Erythroblast (primary cell): ENCODE measurements at regions not wholly inside any gene's neighbourhood (a gene's known extent, or its start where the extent isn't known, plus 50 kb on each side); places are given as distances from the start of the nearest gene placed in this dataset.

Source experiments
- GATA1 ChIP-seq: IDR thresholded peaks from 2 replicates; pipeline ENCODE4 v1.6.1; 2011; ENCODE audit warnings: low read depth, mild to moderate bottlenecking, control low read depth, low read length, moderate library complexity
- POLR2A ChIP-seq: IDR thresholded peaks from 2 replicates; pipeline ENCODE4 v1.6.1; 2011; ENCODE audit warnings: mild to moderate bottlenecking, low read length

DNA sequence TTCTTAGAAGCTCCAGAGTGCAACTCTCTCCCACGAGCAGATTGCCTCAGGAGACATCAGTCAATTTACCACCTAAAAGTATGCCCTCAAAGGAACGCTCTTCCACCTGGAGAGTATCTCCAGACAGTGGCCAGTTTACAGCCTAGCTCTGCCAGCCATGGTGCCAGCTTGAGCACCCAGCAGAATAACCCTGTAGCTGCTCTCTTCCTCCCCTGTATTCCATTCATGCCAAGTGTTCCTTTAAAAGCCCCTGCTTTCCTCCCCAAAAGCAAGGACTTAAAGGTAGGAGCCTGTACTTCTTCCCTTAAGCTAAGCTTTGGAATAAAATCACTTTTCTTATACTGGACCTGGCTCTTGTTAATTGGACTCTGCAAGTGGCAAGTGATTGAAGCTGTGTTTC is 245.4 kb upstream of the TMEM132C start:
- TF ChIP-seq GATA1 (no peak), POLR2A (no peak)
